ENCODE measurements at regions not wholly inside any gene's neighbourhood (a gene's known extent, or its start where the extent isn't known, plus 50 kb on each side); places are given as distances from the start of the nearest gene placed in this dataset.

- Histone ChIP-seq H3K4me1 (peaks cover 49% of the 10 kb centered on the region), H3K36me3 (no peaks in the 10 kb centered on the region), H3K9me3 (replicated peaks) (peaks cover under 1% of the 10 kb centered on the region; the same call in 1 of the 2 replicates), H3K27me3 (no peaks in the 10 kb centered on the region), H3K4me3 (peak overlapping the region; percentile 33), H3K27ac (peak overlapping the region; percentile 54)
- peak in 1 of 2 experiments; percentile 43 for DNase-seq
These were observed 314.4 kb downstream of the MTX2 start for GRCh38 chr2:176583607-176584006.

GRCh38 chr2:176584333-176584732 lies 315.1 kb downstream of the MTX2 start:
- Histone ChIP-seq H3K36me3 (no peaks in the 10 kb centered on the region), H3K27ac (no peak overlapping the region; the same call in 1 of the 2 replicates)
- DNase-seq = no peak

GRCh38 chr2:176585291-176585690 lies 316.0 kb downstream of the MTX2 start:
- Histone ChIP-seq H3K9me3 (replicated peaks) (no peaks in the 10 kb centered on the region), H3K4me1 (peaks cover 60% of the 10 kb centered on the region), H3K27ac (peak overlapping the region; percentile 26; the same call in 1 of the 2 replicates), H3K36me3 (no peaks in the 10 kb centered on the region), H3K27me3 (no peaks in the 10 kb centered on the region), H3K4me3 (no peak overlapping the region)
- DNase-seq = no peak

More at GRCh38 chr2:176584333-176584732, 315.1 kb downstream of the MTX2 start:
- no peak overlapping the region for H3K4me3 ChIP-seq
- H3K4me1 ChIP-seq = peaks cover 52% of the 10 kb centered on the region
- H3K27me3 ChIP-seq = no peaks in the 10 kb centered on the region
- H3K9me3 ChIP-seq (replicated peaks) = no peaks in the 10 kb centered on the region

GRCh38 chr2:176585791-176586190 lies 316.5 kb downstream of the MTX2 start:
- H3K4me1 ChIP-seq = peaks cover 64% of the 10 kb centered on the region
- no peaks in the 10 kb centered on the region for H3K36me3 ChIP-seq
- peak overlapping the region; percentile 26; the same call in 1 of the 2 replicates for H3K27ac ChIP-seq

GRCh38 chr2:176589287-176589686 lies 320.0 kb downstream of the MTX2 start:
- no peak overlapping the region for H3K4me3 ChIP-seq
- H3K27me3 ChIP-seq = no peaks in the 10 kb centered on the region
- DNase-seq = no peak
- no peaks in the 10 kb centered on the region for H3K36me3 ChIP-seq
- H3K27ac ChIP-seq = no peak overlapping the region
- no peaks in the 10 kb centered on the region for H3K9me3 ChIP-seq (replicated peaks)
- peaks cover 39% of the 10 kb centered on the region for H3K4me1 ChIP-seq

More at GRCh38 chr2:176585791-176586190, 316.5 kb downstream of the MTX2 start:
- DNase-seq = peak; percentile 33 to 62
- no peaks in the 10 kb centered on the region for H3K27me3 ChIP-seq
- no peaks in the 10 kb centered on the region for H3K9me3 ChIP-seq (replicated peaks)
- no peak overlapping the region for H3K4me3 ChIP-seq

GRCh38 chr2:176589825-176590440 lies 320.7 kb downstream of the MTX2 start:
- DNase-seq = peak in 1 of 2 experiments; percentile 44
- no peak overlapping the region for H3K27ac ChIP-seq
- no peaks in the 10 kb centered on the region for H3K9me3 ChIP-seq (replicated peaks)
- H3K27me3 ChIP-seq = no peaks in the 10 kb centered on the region
- H3K36me3 ChIP-seq = no peaks in the 10 kb centered on the region
- H3K4me3 ChIP-seq = peak overlapping the region; percentile 16; the same call in 1 of the 2 replicates
- peaks cover 33% of the 10 kb centered on the region for H3K4me1 ChIP-seq

- Histone ChIP-seq H3K4me3 (no peak overlapping the region), H3K27me3 (no peaks in the 10 kb centered on the region), H3K36me3 (no peaks in the 10 kb centered on the region), H3K9me3 (replicated peaks) (no peaks in the 10 kb centered on the region), H3K27ac (no peak overlapping the region; the same call in 1 of the 2 replicates), H3K4me1 (peaks cover 26% of the 10 kb centered on the region)
- DNase-seq = peak; percentile 33 to 49
These were observed 323.0 kb downstream of the MTX2 start for GRCh38 chr2:176592216-176592615.

GRCh38 chr2:176595986-176596385 lies 326.7 kb downstream of the MTX2 start:
- no peak overlapping the region for H3K27ac ChIP-seq
- H3K36me3 ChIP-seq = no peaks in the 10 kb centered on the region
- peaks cover 28% of the 10 kb centered on the region for H3K4me1 ChIP-seq
- no peak overlapping the region for H3K4me3 ChIP-seq
- no peaks in the 10 kb centered on the region for H3K27me3 ChIP-seq
- no peaks in the 10 kb centered on the region; the same call in 1 of the 2 replicates for H3K9me3 ChIP-seq (replicated peaks)
- peak in 1 of 2 experiments; percentile 44 for DNase-seq

GRCh38 chr2:176597916-176598315 lies 328.7 kb downstream of the MTX2 start:
- Histone ChIP-seq H3K4me3 (no peak overlapping the region), H3K4me1 (peaks cover 34% of the 10 kb centered on the region), H3K27ac (no peak overlapping the region), H3K9me3 (replicated peaks) (no peaks in the 10 kb centered on the region; the same call in 1 of the 2 replicates), H3K36me3 (no peaks in the 10 kb centered on the region), H3K27me3 (no peaks in the 10 kb centered on the region)
- DNase-seq = no peak

- no peaks in the 10 kb centered on the region for H3K36me3 ChIP-seq
- H3K4me3 ChIP-seq = no peak overlapping the region
- H3K9me3 ChIP-seq (replicated peaks) = no peaks in the 10 kb centered on the region; the same call in 1 of the 2 replicates
- no peaks in the 10 kb centered on the region for H3K27me3 ChIP-seq
- no peak overlapping the region for H3K27ac ChIP-seq
- no peak for DNase-seq
- peaks cover 34% of the 10 kb centered on the region for H3K4me1 ChIP-seq
These were observed 329.1 kb downstream of the MTX2 start for GRCh38 chr2:176598351-176598750.

GRCh38 chr2:176599796-176600485 lies 330.7 kb downstream of the MTX2 start:
- DNase-seq = peak; percentile 51 to 80
- Histone ChIP-seq H3K36me3 (no peaks in the 10 kb centered on the region), H3K4me3 (no peak overlapping the region), H3K27ac (peak overlapping the region; percentile 10; the same call in 1 of the 2 replicates), H3K9me3 (replicated peaks) (no peaks in the 10 kb centered on the region; the same call in 1 of the 2 replicates), H3K4me1 (peaks cover 34% of the 10 kb centered on the region), H3K27me3 (no peaks in the 10 kb centered on the region)

GRCh38 chr2:176601066-176601465 lies 331.8 kb downstream of the MTX2 start:
- Histone ChIP-seq H3K27me3 (no peaks in the 10 kb centered on the region), H3K36me3 (no peaks in the 10 kb centered on the region), H3K9me3 (replicated peaks) (no peaks in the 10 kb centered on the region; the same call in 1 of the 2 replicates), H3K27ac (no peak overlapping the region), H3K4me1 (peaks cover 26% of the 10 kb centered on the region), H3K4me3 (no peak overlapping the region)
- peak; percentile 7 to 42 for DNase-seq

- Histone ChIP-seq H3K36me3 (no peaks in the 10 kb centered on the region), H3K27me3 (no peaks in the 10 kb centered on the region), H3K27ac (no peak overlapping the region), H3K9me3 (replicated peaks) (no peaks in the 10 kb centered on the region), H3K4me3 (no peak overlapping the region), H3K4me1 (no peaks in the 10 kb centered on the region)
- no peak for DNase-seq
These were observed 342.8 kb downstream of the MTX2 start for GRCh38 chr2:176612036-176612435.

GRCh38 chr2:176612736-176613135 lies 343.5 kb downstream of the MTX2 start:
- no peaks in the 10 kb centered on the region for H3K27me3 ChIP-seq
- no peak for DNase-seq
- no peaks in the 10 kb centered on the region for H3K9me3 ChIP-seq (replicated peaks)
- H3K27ac ChIP-seq = no peak overlapping the region
- no peaks in the 10 kb centered on the region for H3K36me3 ChIP-seq
- no peak overlapping the region for H3K4me3 ChIP-seq
- H3K4me1 ChIP-seq = no peaks in the 10 kb centered on the region

GRCh38 chr2:176613323-176613987 lies 344.2 kb downstream of the MTX2 start:
- Histone ChIP-seq H3K27ac (no peak overlapping the region), H3K4me1 (no peaks in the 10 kb centered on the region), H3K36me3 (no peaks in the 10 kb centered on the region), H3K9me3 (replicated peaks) (no peaks in the 10 kb centered on the region), H3K27me3 (no peaks in the 10 kb centered on the region), H3K4me3 (no peak overlapping the region)
- DNase-seq = no peak

All from SJCRH30 (cell line).